Adrenal gland (tissue), 5 donors: ENCODE measurements at regions not wholly inside any gene's neighbourhood (a gene's known extent, or its start where the extent isn't known, plus 50 kb on each side); places are given as distances from the start of the nearest gene placed in this dataset.

Experiments used
- POLR2A ChIP-seq, 2 donors: fragments of 450-650 bp; IDR thresholded peaks; one replicate each; pipeline ENCODE4 v1.6.1; 2017; ENCODE audit warnings: antibody characterized with exemption in 2 of 2, mild to moderate bottlenecking in 2 of 2, moderate library complexity in 1 of 2
- TF ChIP-seq, protein P1 (sequence below), 6 experiments: fragments of 450-650 bp in 4 of 6; fragments of 200-600 bp in 2 of 6; sonication (generic) in 1 of 6; IDR thresholded peaks; 1 replicate in 5 of 6; 2 replicates in 1 of 6; pipeline versions ENCODE4 v1.5.1 to v1.8.0; 2016 to 2021; ENCODE audit warnings: antibody characterized with exemption in 6 of 6, mild to moderate bottlenecking in 2 of 6, moderate library complexity in 1 of 6
- donor health status: DM: no; HTN: no; CAD: no.

DNA sequence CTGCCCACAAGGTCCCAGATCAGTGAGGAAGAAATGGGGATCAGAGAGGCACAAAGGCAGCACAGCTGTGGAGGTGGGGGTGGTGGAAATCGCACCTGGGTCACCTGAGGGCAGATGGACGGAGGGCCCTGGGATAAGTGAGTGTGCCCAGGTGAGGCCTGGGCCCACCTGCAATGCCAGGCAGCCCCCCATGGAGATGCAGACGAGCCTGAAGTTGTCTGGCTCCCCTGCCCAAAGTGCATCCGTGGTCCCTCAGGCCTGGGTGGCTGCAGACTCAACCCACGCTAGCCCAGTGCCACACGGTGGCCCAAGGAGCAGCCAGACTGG, 84.9 kb downstream of the NCOR2 start:
- TF ChIP-seq, protein P1, sequence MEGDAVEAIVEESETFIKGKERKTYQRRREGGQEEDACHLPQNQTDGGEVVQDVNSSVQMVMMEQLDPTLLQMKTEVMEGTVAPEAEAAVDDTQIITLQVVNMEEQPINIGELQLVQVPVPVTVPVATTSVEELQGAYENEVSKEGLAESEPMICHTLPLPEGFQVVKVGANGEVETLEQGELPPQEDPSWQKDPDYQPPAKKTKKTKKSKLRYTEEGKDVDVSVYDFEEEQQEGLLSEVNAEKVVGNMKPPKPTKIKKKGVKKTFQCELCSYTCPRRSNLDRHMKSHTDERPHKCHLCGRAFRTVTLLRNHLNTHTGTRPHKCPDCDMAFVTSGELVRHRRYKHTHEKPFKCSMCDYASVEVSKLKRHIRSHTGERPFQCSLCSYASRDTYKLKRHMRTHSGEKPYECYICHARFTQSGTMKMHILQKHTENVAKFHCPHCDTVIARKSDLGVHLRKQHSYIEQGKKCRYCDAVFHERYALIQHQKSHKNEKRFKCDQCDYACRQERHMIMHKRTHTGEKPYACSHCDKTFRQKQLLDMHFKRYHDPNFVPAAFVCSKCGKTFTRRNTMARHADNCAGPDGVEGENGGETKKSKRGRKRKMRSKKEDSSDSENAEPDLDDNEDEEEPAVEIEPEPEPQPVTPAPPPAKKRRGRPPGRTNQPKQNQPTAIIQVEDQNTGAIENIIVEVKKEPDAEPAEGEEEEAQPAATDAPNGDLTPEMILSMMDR (IDR thresholded peaks at IDR 0.05), result no peak
- TF ChIP-seq POLR2A (IDR thresholded peaks at IDR 0.05), result no peak
